Heart right ventricle (tissue), 16 donors: ENCODE measurements at regions not wholly inside any gene's neighbourhood (a gene's known extent, or its start where the extent isn't known, plus 50 kb on each side); places are given as distances from the start of the nearest gene placed in this dataset.

ENCODE experiments used
- ATAC-seq, 8 donors: fragments of 200-7000 bp; cut with Tn5 transposase; one replicate each; pipeline ENCODE4 v1.9.1; 2020; ENCODE audit warnings: mild to moderate bottlenecking in 8 of 8, moderate library complexity in 8 of 8, moderate number of reproducible peaks in 1 of 8
- DNase-seq, 2 donors: peaks; one replicate each; pipeline ENCODE4 v3.0.0-alpha.2; 2020
- H3K27ac ChIP-seq, 10 donors: fragments of 200-600 bp; sonication (generic) in 2 of 10; one replicate each; pipeline versions ENCODE4 v1.5.0 to v1.8.0; 2020 to 2022; ENCODE audit warnings: mild to moderate bottlenecking in 3 of 10
- H3K27me3 ChIP-seq, 7 donors: fragments of 200-600 bp; one replicate each; pipeline ENCODE4 v1.8.0; 2021 to 2022; ENCODE audit warnings: mild to moderate bottlenecking in 2 of 7
- H3K36me3 ChIP-seq, 9 donors: fragments of 200-600 bp; sonication (generic) in 1 of 9; one replicate each; pipeline versions ENCODE4 v1.5.0 to v1.8.0; 2020 to 2022; ENCODE audit warnings: mild to moderate bottlenecking in 2 of 9
- H3K4me1 ChIP-seq, 9 donors: fragments of 200-600 bp; sonication (generic) in 1 of 9; one replicate each; pipeline versions ENCODE4 v1.5.0 to v1.8.0; 2020 to 2022; ENCODE audit warnings: mild to moderate bottlenecking in 4 of 9
- H3K4me3 ChIP-seq, 10 donors: fragments of 200-600 bp; sonication (generic) in 2 of 10; one replicate each; pipeline versions ENCODE4 v1.5.0 to v1.8.0; 2020 to 2022; ENCODE audit warnings: mild to moderate bottlenecking in 7 of 10, moderate library complexity in 2 of 10
- H3K9me3 ChIP-seq, 11 donors: fragments of 200-600 bp in 10 of 11; sonication (generic) in 2 of 11; one replicate each; pipeline versions ENCODE4 v1.5.0 to v1.8.0; 2013 to 2022; ENCODE audit warnings: mild to moderate bottlenecking in 2 of 11, control low read depth in 1 of 11, moderate library complexity in 1 of 11
- CTCF ChIP-seq, 9 donors: fragments of 200-600 bp; sonication (generic) in 2 of 9; IDR thresholded peaks; one replicate each; pipeline versions ENCODE4 v1.5.0 to v1.8.0; 2021 to 2022; ENCODE audit warnings: antibody characterized with exemption in 9 of 9, mild to moderate bottlenecking in 5 of 9, moderate library complexity in 1 of 9
- WGBS, 2 donors: extraction: QIAGEN DNeasy Blood & Tissue Kit; methylation state at CpG; one replicate each; pipeline ENCODE4 v1.1.7; 2013; ENCODE audit warnings: inconsistent platforms in 1 of 2; 5-methylcytosine and 5-hydroxymethylcytosine counted together
- intact Hi-C, 10 donors: fragments of 100-400 bp; cut with DNase I; formaldehyde crosslinking; loops; one replicate each; pipeline versions ENCODE4 v1.11.1 to v1.14.2; 2022
- donor health status: Arrhythmogenic right ventricular cardiomyopathy.
- donor health status: ischemic (EF 13 %, LVEDD 7.1; RV severe dilation, severe dysfunction).
- donor health status: healthy with polysubstance abuse.
- donor health status: DM: no; HTN: yes; CAD: no.
- donor health status: DM: no; HTN: no; CAD: no.
- donor health status: ischemic (EF 25% LVEDD 6.9; RV normal size, moderate dysfunction).
- donor health status: ischemic (EF 25% LVEDD 5.7; RV mildly dilated, moderate dysfunction).
- donor health status: healthy.
- donor health status: DM: yes; HTN: yes; CAD: no.
- donor health status: Ischemic cardiomyopathy.
- donor health status: ischemic (EF 35%, LVEDD 5.7; RV mildly dilated, moderate dysfunction).
- donor health status: nonischemic (EF 11% LVEDD 7.7; RV severe dilation, severe dysfunction).
- donor health status: DM: yes; HTN: yes; CAD: no.
- donor health status: PGD.
- donor health status: ischemic (EF 29% LVEDD 5.4; RV normal size, mild dysfunction).
- donor health status: nonischemic (EF 23%, LVEDD 6.1; RV moderate dilation, normal function).

- H3K36me3 ChIP-seq: no peaks in the 10 kb centered on the region
- DNase-seq (no peak), ATAC-seq (no peak)
- 54 to 55% methylated on average over 2 of the region's 2 CpGs for WGBS, 2 donors
- H3K9me3 ChIP-seq: peaks cover 0 to 17% (median 0%) of the 10 kb centered on the region in 11 donors
- H3K27me3 ChIP-seq: no peaks in the 10 kb centered on the region
- no peak for TF ChIP-seq CTCF (IDR thresholded peaks at IDR 0.05)
- H3K4me3 ChIP-seq: no peak overlapping the region
- no peak overlapping the region for H3K27ac ChIP-seq
- intact Hi-C loops: no loop called here
- no peaks in the 10 kb centered on the region for H3K4me1 ChIP-seq
Observed at GRCh38 chr12:61095111-61095510, 1165.1 kb upstream of the USP15 start.

GRCh38 chr12:61098031-61098580 lies 1162.1 kb upstream of the USP15 start:
- no peaks in the 10 kb centered on the region for H3K27me3 ChIP-seq
- H3K4me3 ChIP-seq: no peak overlapping the region
- H3K27ac ChIP-seq: no peak overlapping the region
- no peak for TF ChIP-seq CTCF (IDR thresholded peaks at IDR 0.05)
- 46 to 55% methylated on average over 7 of the region's 7 CpGs for WGBS, 2 donors
- no peak for DNase-seq
- peaks cover 0 to 28% (median 2%) of the 10 kb centered on the region in 11 donors for H3K9me3 ChIP-seq
- no peak for ATAC-seq
- no peaks in the 10 kb centered on the region for H3K36me3 ChIP-seq
- H3K4me1 ChIP-seq: no peaks in the 10 kb centered on the region
- intact Hi-C loops: no loop called here

GRCh38 chr12:61107118-61107517 lies 1153.1 kb upstream of the USP15 start:
- Histone ChIP-seq H3K36me3 (no peaks in the 10 kb centered on the region), H3K9me3 (peaks cover 0 to 34% (median 18%) of the 10 kb centered on the region in 11 donors), H3K4me3 (no peak overlapping the region), H3K4me1 (no peaks in the 10 kb centered on the region), H3K27me3 (no peaks in the 10 kb centered on the region), H3K27ac (no peak overlapping the region)
- ATAC-seq (no peak), DNase-seq (no peak)
- no peak for TF ChIP-seq CTCF (IDR thresholded peaks at IDR 0.05)
- intact Hi-C loops: no loop called here

GRCh38 chr12:61111218-61111617 lies 1149.0 kb upstream of the USP15 start:
- H3K36me3 ChIP-seq: no peaks in the 10 kb centered on the region
- H3K9me3 ChIP-seq: peaks cover 0 to 29% (median 0%) of the 10 kb centered on the region in 11 donors
- WGBS, 2 donors: 71 to 95% methylated on average over 1 of the region's 1 CpG
- DNase-seq (no peak), ATAC-seq (no peak)
- no peak overlapping the region for H3K4me3 ChIP-seq
- H3K4me1 ChIP-seq: no peaks in the 10 kb centered on the region
- intact Hi-C loops: no loop called here
- no peak overlapping the region for H3K27ac ChIP-seq
- no peak for TF ChIP-seq CTCF (IDR thresholded peaks at IDR 0.05)
- no peaks in the 10 kb centered on the region for H3K27me3 ChIP-seq
